ENCODE measurements at regions not wholly inside any gene's neighbourhood (a gene's known extent, or its start where the extent isn't known, plus 50 kb on each side); places are given as distances from the start of the nearest gene placed in this dataset.

GRCh38 chr2:194264586-194264985 is 1392.4 kb upstream of the SLC39A10 start:
- no peak overlapping the region for H3K9ac ChIP-seq
- no peaks in the 10 kb centered on the region for H3K27me3 ChIP-seq
- H3K36me3 ChIP-seq = no peaks in the 10 kb centered on the region
- H3K9me3 ChIP-seq (replicated peaks in 1 of 11) = no peaks in the 10 kb centered on the region
- TF ChIP-seq Cebpa-rat (IDR thresholded peaks at IDR 0.05) = no peak
- H3K4me3 ChIP-seq = no peak overlapping the region
- H3K27ac ChIP-seq = no peak overlapping the region
- H4K20me1 ChIP-seq = no peaks in the 10 kb centered on the region
- H3K4me2 ChIP-seq = no peak overlapping the region
- H3K4me1 ChIP-seq = no peaks in the 10 kb centered on the region

- Histone ChIP-seq H3K27ac (no peak overlapping the region), H3K36me3 (no peaks in the 10 kb centered on the region), H3K4me2 (no peak overlapping the region), H3K9ac (no peak overlapping the region), H3K4me1 (no peaks in the 10 kb centered on the region), H4K20me1 (no peaks in the 10 kb centered on the region), H3K4me3 (no peak overlapping the region), H3K27me3 (no peaks in the 10 kb centered on the region), H3K9me3 (replicated peaks in 1 of 11) (peaks cover 0 to under 1% (median 0%) of the 10 kb centered on the region in 11 experiments; a peak in 3 of 22 replicates)
- no peak for TF ChIP-seq Cebpa-rat (IDR thresholded peaks at IDR 0.05)
Measured at GRCh38 chr2:194260185-194260584, 1396.8 kb upstream of the SLC39A10 start.

GRCh38 chr2:194257095-194257494 is 1399.9 kb upstream of the SLC39A10 start:
- H3K4me2 ChIP-seq = no peak overlapping the region
- H3K9me3 ChIP-seq (replicated peaks in 1 of 11) = peaks cover 0 to 16% (median 12%) of the 10 kb centered on the region in 11 experiments; a peak in 15 of 22 replicates
- no peak for TF ChIP-seq Cebpa-rat (IDR thresholded peaks at IDR 0.05)
- no peaks in the 10 kb centered on the region; a peak in 1 of 22 replicates for H4K20me1 ChIP-seq
- H3K27ac ChIP-seq = no peak overlapping the region
- H3K4me1 ChIP-seq = no peaks in the 10 kb centered on the region
- H3K9ac ChIP-seq = no peak overlapping the region
- no peaks in the 10 kb centered on the region for H3K27me3 ChIP-seq
- no peaks in the 10 kb centered on the region for H3K36me3 ChIP-seq
- H3K4me3 ChIP-seq = no peak overlapping the region

- Histone ChIP-seq H3K4me1 (no peaks in the 10 kb centered on the region), H3K9me3 (replicated peaks in 1 of 11) (peaks cover 0 to 16% (median 12%) of the 10 kb centered on the region in 11 experiments; a peak in 15 of 22 replicates), H3K4me2 (no peak overlapping the region), H4K20me1 (no peaks in the 10 kb centered on the region; a peak in 1 of 22 replicates), H3K36me3 (no peaks in the 10 kb centered on the region), H3K27me3 (no peaks in the 10 kb centered on the region), H3K9ac (no peak overlapping the region), H3K4me3 (no peak overlapping the region), H3K27ac (no peak overlapping the region)
- no peak for TF ChIP-seq Cebpa-rat (IDR thresholded peaks at IDR 0.05)
Measured at GRCh38 chr2:194253528-194254259, 1403.3 kb upstream of the SLC39A10 start.

GRCh38 chr2:194252127-194252526 is 1404.9 kb upstream of the SLC39A10 start:
- H3K9me3 ChIP-seq (replicated peaks in 1 of 11) = peaks cover 0 to 16% (median 12%) of the 10 kb centered on the region in 11 experiments; a peak in 15 of 22 replicates
- H3K27ac ChIP-seq = no peak overlapping the region
- H3K36me3 ChIP-seq = no peaks in the 10 kb centered on the region
- no peaks in the 10 kb centered on the region for H3K27me3 ChIP-seq
- H3K4me2 ChIP-seq = no peak overlapping the region
- no peaks in the 10 kb centered on the region; a peak in 1 of 22 replicates for H4K20me1 ChIP-seq
- no peak for TF ChIP-seq Cebpa-rat (IDR thresholded peaks at IDR 0.05)
- H3K9ac ChIP-seq = no peak overlapping the region
- no peak overlapping the region for H3K4me3 ChIP-seq
- H3K4me1 ChIP-seq = no peaks in the 10 kb centered on the region

- Histone ChIP-seq H4K20me1 (no peaks in the 10 kb centered on the region), H3K36me3 (no peaks in the 10 kb centered on the region), H3K4me1 (no peaks in the 10 kb centered on the region), H3K27me3 (no peaks in the 10 kb centered on the region), H3K27ac (no peak overlapping the region), H3K4me2 (no peak overlapping the region), H3K9ac (no peak overlapping the region), H3K9me3 (replicated peaks in 1 of 11) (no peaks in the 10 kb centered on the region), H3K4me3 (no peak overlapping the region)
- no peak for TF ChIP-seq Cebpa-rat (IDR thresholded peaks at IDR 0.05)
Measured at GRCh38 chr2:194232600-194232999, 1424.4 kb upstream of the SLC39A10 start.

GRCh38 chr2:194223218-194223617 is 1433.8 kb upstream of the SLC39A10 start:
- no peak for TF ChIP-seq Cebpa-rat (IDR thresholded peaks at IDR 0.05)
- Histone ChIP-seq H3K27me3 (no peaks in the 10 kb centered on the region), H3K36me3 (no peaks in the 10 kb centered on the region), H3K4me1 (no peaks in the 10 kb centered on the region), H3K9me3 (replicated peaks in 1 of 11) (no peaks in the 10 kb centered on the region), H3K4me2 (no peak overlapping the region), H3K27ac (no peak overlapping the region), H3K4me3 (no peak overlapping the region), H4K20me1 (no peaks in the 10 kb centered on the region), H3K9ac (no peak overlapping the region)

- no peaks in the 10 kb centered on the region for H3K27me3 ChIP-seq
- no peak overlapping the region for H3K27ac ChIP-seq
- no peak for TF ChIP-seq Cebpa-rat (IDR thresholded peaks at IDR 0.05)
- no peak overlapping the region for H3K9ac ChIP-seq
- no peaks in the 10 kb centered on the region for H4K20me1 ChIP-seq
- no peaks in the 10 kb centered on the region for H3K9me3 ChIP-seq (replicated peaks in 1 of 11)
- no peaks in the 10 kb centered on the region for H3K4me1 ChIP-seq
- no peaks in the 10 kb centered on the region for H3K36me3 ChIP-seq
- H3K4me3 ChIP-seq = no peak overlapping the region
- H3K4me2 ChIP-seq = no peak overlapping the region
Measured at GRCh38 chr2:194214192-194214591, 1442.8 kb upstream of the SLC39A10 start.

GRCh38 chr2:194205568-194206227 is 1451.3 kb upstream of the SLC39A10 start:
- H4K20me1 ChIP-seq = no peaks in the 10 kb centered on the region
- no peak overlapping the region for H3K27ac ChIP-seq
- TF ChIP-seq Cebpa-rat (IDR thresholded peaks at IDR 0.05) = no peak
- no peak overlapping the region for H3K4me2 ChIP-seq
- H3K9ac ChIP-seq = no peak overlapping the region
- no peaks in the 10 kb centered on the region for H3K36me3 ChIP-seq
- H3K27me3 ChIP-seq = no peaks in the 10 kb centered on the region
- no peaks in the 10 kb centered on the region for H3K4me1 ChIP-seq
- no peak overlapping the region for H3K4me3 ChIP-seq
- peaks cover 0 to 3% (median 0%) of the 10 kb centered on the region in 11 experiments; a peak in 1 of 22 replicates for H3K9me3 ChIP-seq (replicated peaks in 1 of 11)

GRCh38 chr2:194203898-194204297 is 1453.1 kb upstream of the SLC39A10 start:
- no peak for TF ChIP-seq Cebpa-rat (IDR thresholded peaks at IDR 0.05)
- H3K9me3 ChIP-seq (replicated peaks in 1 of 11) = peaks cover 0 to 3% (median 0%) of the 10 kb centered on the region in 11 experiments; a peak in 1 of 22 replicates
- no peaks in the 10 kb centered on the region for H4K20me1 ChIP-seq
- H3K27ac ChIP-seq = no peak overlapping the region
- no peak overlapping the region for H3K9ac ChIP-seq
- no peaks in the 10 kb centered on the region for H3K27me3 ChIP-seq
- H3K4me3 ChIP-seq = no peak overlapping the region
- no peaks in the 10 kb centered on the region for H3K36me3 ChIP-seq
- no peaks in the 10 kb centered on the region for H3K4me1 ChIP-seq
- H3K4me2 ChIP-seq = no peak overlapping the region
